Immature natural killer cell (primary cell): ENCODE measurements at regions not wholly inside any gene's neighbourhood (a gene's known extent, or its start where the extent isn't known, plus 50 kb on each side); places are given as distances from the start of the nearest gene placed in this dataset.
"Not testable (repeated sequence)": the region's sequence is repeated elsewhere in the genome, so short reads cannot be mapped to it uniquely, and the experiment has no call there.

Source experiments
- DNase-seq, 3 donors: peaks; one replicate each; pipeline ENCODE4 v3.0.0; 2022; ENCODE audit warnings: mixed read lengths in 1 of 3
- H3K27ac Mint-ChIP-seq, 6 donors: one replicate each; pipeline ENCODE4 v1.8.0; 2020; ENCODE audit warnings: mixed read lengths in 6 of 6, mild to moderate bottlenecking in 5 of 6, inconsistent platforms in 4 of 6, moderate library complexity in 3 of 6
- H3K27me3 Mint-ChIP-seq, 3 donors: one replicate each; pipeline ENCODE4 v1.8.0; 2020 to 2021; ENCODE audit warnings: low read depth in 3 of 3, mild to moderate bottlenecking in 3 of 3, mixed read lengths in 3 of 3, moderate library complexity in 3 of 3, inconsistent platforms in 1 of 3
- H3K36me3 Mint-ChIP-seq, 3 donors: one replicate each; pipeline ENCODE4 v1.8.0; 2020; ENCODE audit warnings: mixed read lengths in 3 of 3, inconsistent platforms in 2 of 3, mild to moderate bottlenecking in 2 of 3
- H3K4me1 Mint-ChIP-seq, 2 donors: one replicate each; pipeline ENCODE4 v1.8.0; 2020; ENCODE audit warnings: inconsistent platforms in 2 of 2, mild to moderate bottlenecking in 2 of 2, mixed read lengths in 2 of 2, moderate library complexity in 1 of 2
- H3K4me3 Mint-ChIP-seq, 5 donors: one replicate each; pipeline ENCODE4 v1.8.0; 2020; ENCODE audit warnings: mild to moderate bottlenecking in 5 of 5, mixed read lengths in 5 of 5, inconsistent platforms in 3 of 5, moderate library complexity in 3 of 5
- H3K9me3 Mint-ChIP-seq, 6 donors: one replicate each; pipeline ENCODE4 v1.8.0; 2020; ENCODE audit warnings: mild to moderate bottlenecking in 6 of 6, mixed read lengths in 6 of 6, inconsistent platforms in 4 of 6, moderate library complexity in 3 of 6

- Mint-ChIP-seq H3K27ac (no peak overlapping the region), H3K27me3 (peaks cover 0 to 11% (median 7%) of the 10 kb centered on the region in 3 donors), H3K36me3 (peaks cover 0 to 4% (median 0%) of the 10 kb centered on the region in 3 donors), H3K4me1 (no peaks in the 10 kb centered on the region), H3K4me3 (no peak overlapping the region), H3K9me3 (no peaks in the 10 kb centered on the region)
- no peak for DNase-seq
Measured at GRCh38 chrX:13955975-13956374, 73.7 kb downstream of the GEMIN8 start.

- Mint-ChIP-seq H3K4me3 (no peak overlapping the region), H3K27me3 (peaks cover 0 to 9% (median 6%) of the 10 kb centered on the region in 3 donors), H3K27ac (no peak overlapping the region), H3K9me3 (no peaks in the 10 kb centered on the region), H3K4me1 (no peaks in the 10 kb centered on the region), H3K36me3 (peaks cover 0 to 4% (median 0%) of the 10 kb centered on the region in 3 donors)
- DNase-seq, result no peak
Measured at GRCh38 chrX:13955095-13955647, 74.5 kb downstream of the GEMIN8 start.

- Mint-ChIP-seq H3K27ac (no peak overlapping the region), H3K4me3 (no peak overlapping the region), H3K27me3 (peaks cover 0 to 2% (median 0%) of the 10 kb centered on the region in 3 donors), H3K36me3 (no peaks in the 10 kb centered on the region), H3K4me1 (no peaks in the 10 kb centered on the region), H3K9me3 (no peaks in the 10 kb centered on the region)
- DNase-seq, result no peak
Measured at GRCh38 chrX:13952581-13952980, 77.1 kb downstream of the GEMIN8 start.

- not testable (repeated sequence) for H3K27ac Mint-ChIP-seq, H3K4me3 Mint-ChIP-seq, H3K4me1 Mint-ChIP-seq, H3K9me3 Mint-ChIP-seq, H3K36me3 Mint-ChIP-seq, DNase-seq, H3K27me3 Mint-ChIP-seq
Measured at GRCh38 chrX:13946223-13946622, 83.5 kb downstream of the GEMIN8 start.

- H3K4me1 Mint-ChIP-seq, H3K27ac Mint-ChIP-seq, DNase-seq, H3K4me3 Mint-ChIP-seq, H3K27me3 Mint-ChIP-seq, H3K36me3 Mint-ChIP-seq, H3K9me3 Mint-ChIP-seq: not testable (repeated sequence)
Measured at GRCh38 chrX:13945787-13946186, 83.9 kb downstream of the GEMIN8 start.

- no peak overlapping the region for H3K4me3 Mint-ChIP-seq
- no peaks in the 10 kb centered on the region for H3K9me3 Mint-ChIP-seq
- H3K27me3 Mint-ChIP-seq, result peaks cover 8 to 23% (median 10%) of the 10 kb centered on the region in 3 donors
- peaks cover 3 to 9% of the 10 kb centered on the region in 2 donors for H3K4me1 Mint-ChIP-seq
- H3K27ac Mint-ChIP-seq, result no peak overlapping the region
- no peak for DNase-seq
- H3K36me3 Mint-ChIP-seq, result no peaks in the 10 kb centered on the region
Measured at GRCh38 chrX:13940671-13941070, 89.0 kb downstream of the GEMIN8 start.

GRCh38 chrX:13939741-13940597 is 89.7 kb downstream of the GEMIN8 start:
- H3K27ac Mint-ChIP-seq, result no peak overlapping the region
- H3K36me3 Mint-ChIP-seq, result no peaks in the 10 kb centered on the region
- H3K4me1 Mint-ChIP-seq, result peaks cover 3 to 9% of the 10 kb centered on the region in 2 donors
- no peak for DNase-seq
- H3K9me3 Mint-ChIP-seq, result no peaks in the 10 kb centered on the region
- peaks cover 8 to 26% (median 10%) of the 10 kb centered on the region in 3 donors for H3K27me3 Mint-ChIP-seq
- peak overlapping the region in 1 of 5 donors; percentile 48 for H3K4me3 Mint-ChIP-seq

GRCh38 chrX:13938829-13939530 is 90.7 kb downstream of the GEMIN8 start:
- peaks cover 3 to 9% of the 10 kb centered on the region in 2 donors for H3K4me1 Mint-ChIP-seq
- peaks cover 8 to 24% (median 10%) of the 10 kb centered on the region in 3 donors for H3K27me3 Mint-ChIP-seq
- peak overlapping the region in 3 of 5 donors; percentile 35 to 58 (median 48) for H3K4me3 Mint-ChIP-seq
- no peaks in the 10 kb centered on the region for H3K36me3 Mint-ChIP-seq
- DNase-seq, result no peak
- no peaks in the 10 kb centered on the region for H3K9me3 Mint-ChIP-seq
- H3K27ac Mint-ChIP-seq, result no peak overlapping the region

- Mint-ChIP-seq H3K9me3 (no peaks in the 10 kb centered on the region), H3K27me3 (peaks cover 8 to 21% (median 10%) of the 10 kb centered on the region in 3 donors)
- DNase-seq, result no peak
Measured at GRCh38 chrX:13938051-13938828, 91.5 kb downstream of the GEMIN8 start.

GRCh38 chrX:13937370-13938050 is 92.2 kb downstream of the GEMIN8 start:
- no peaks in the 10 kb centered on the region for H3K36me3 Mint-ChIP-seq
- H3K4me3 Mint-ChIP-seq, result peak overlapping the region in 4 of 5 donors; percentile 46 to 71 (median 56)
- DNase-seq, result no peak
- H3K27ac Mint-ChIP-seq, result no peak overlapping the region
- peaks cover 3 to 9% of the 10 kb centered on the region in 2 donors for H3K4me1 Mint-ChIP-seq
- peaks cover 8 to 21% (median 10%) of the 10 kb centered on the region in 3 donors for H3K27me3 Mint-ChIP-seq
- no peaks in the 10 kb centered on the region for H3K9me3 Mint-ChIP-seq

More at GRCh38 chrX:13938051-13938828, 91.5 kb downstream of the GEMIN8 start:
- Mint-ChIP-seq H3K27ac (no peak overlapping the region), H3K4me3 (peak overlapping the region in 4 of 5 donors; percentile 46 to 71 (median 56)), H3K4me1 (peaks cover 3 to 9% of the 10 kb centered on the region in 2 donors), H3K36me3 (no peaks in the 10 kb centered on the region)

- peaks cover 9 to 20% (median 10%) of the 10 kb centered on the region in 3 donors for H3K27me3 Mint-ChIP-seq
- no peak overlapping the region for H3K4me3 Mint-ChIP-seq
- H3K36me3 Mint-ChIP-seq, result no peaks in the 10 kb centered on the region
- H3K27ac Mint-ChIP-seq, result no peak overlapping the region
- peaks cover 3 to 9% of the 10 kb centered on the region in 2 donors for H3K4me1 Mint-ChIP-seq
- no peak for DNase-seq
- no peaks in the 10 kb centered on the region for H3K9me3 Mint-ChIP-seq
Measured at GRCh38 chrX:13936521-13937225, 93.0 kb downstream of the GEMIN8 start.

- DNase-seq, result no peak
- Mint-ChIP-seq H3K4me1 (peaks cover 3 to 9% of the 10 kb centered on the region in 2 donors), H3K27ac (no peak overlapping the region), H3K4me3 (no peak overlapping the region), H3K27me3 (peaks cover 9 to 20% (median 10%) of the 10 kb centered on the region in 3 donors), H3K9me3 (no peaks in the 10 kb centered on the region), H3K36me3 (no peaks in the 10 kb centered on the region)
Measured at GRCh38 chrX:13934731-13935130, 95.0 kb downstream of the GEMIN8 start.
